IMR-90 (cell line): ENCODE measurements at regions not wholly inside any gene's neighbourhood (a gene's known extent, or its start where the extent isn't known, plus 50 kb on each side); places are given as distances from the start of the nearest gene placed in this dataset.

Source experiments
- ATAC-seq: fragments of 200-7000 bp; cut with Tn5 transposase; 2 replicates; pipeline ENCODE4 v1.9.1; 2020; ENCODE audit warnings: low read depth, mild to moderate bottlenecking, moderate library complexity
- BruUV-seq: library from RNA; stranded (reverse); fragments of 400-500 nt; replicated peaks from 2 replicates; lab custom pipeline; 2021; lab: Mats Ljungman, UMichigan
- CTCF ChIA-PET: fragments of 300-600 bp; formaldehyde crosslinking; extraction: SDS; loops from one replicate; lab custom pipeline; 2021; ENCODE audit warnings: antibody characterized with exemption; lab: Yijun Ruan, JAX
- POLR2A ChIA-PET: fragments of 300-600 bp; sonication (Branson Sonifier 250); formaldehyde crosslinking; loops from one replicate; lab custom pipeline; 2022; ENCODE audit warnings: antibody characterized with exemption; ENCODE audit not compliant: unreplicated experiment; lab: Charles Lee
- DNase-seq: peaks from one replicate; pipeline ENCODE4 v3.0.0; 2013
- H2AFZ ChIP-seq: replicated peaks from 2 replicates; pipeline ENCODE3; 2013; ENCODE audit warnings: low read length, mild to moderate bottlenecking; ENCODE audit not compliant: poor library complexity
- H2AK5ac ChIP-seq: 2 replicates; pipeline ENCODE4 v1.6.1; 2013; ENCODE audit warnings: low read depth, low read length, inconsistent platforms
- H2AK9ac ChIP-seq: replicated peaks from 2 replicates; pipeline ENCODE3; 2013; ENCODE audit warnings: mild to moderate bottlenecking, low read depth, low read length, moderate library complexity; ENCODE audit not compliant: poor library complexity
- H2BK120ac ChIP-seq: 2 replicates; pipeline ENCODE4 v1.6.1; 2013; ENCODE audit warnings: low read depth, low read length, inconsistent platforms
- H2BK15ac ChIP-seq: 3 replicates; pipeline ENCODE4 v1.6.1; 2013; ENCODE audit warnings: low read depth, low read length, inconsistent platforms
- H2BK20ac ChIP-seq: 2 replicates; pipeline ENCODE4 v1.6.1; 2013; ENCODE audit warnings: low read depth, mild to moderate bottlenecking, inconsistent platforms, low read length, moderate library complexity
- H2BK5ac ChIP-seq: 2 replicates; pipeline ENCODE4 v1.6.1; 2013; ENCODE audit warnings: mild to moderate bottlenecking, low read depth, low read length, inconsistent platforms; ENCODE audit not compliant: poor library complexity, severe bottlenecking
- H3K14ac ChIP-seq: replicated peaks from 2 replicates; pipeline ENCODE4 v1.6.1; 2013; ENCODE audit warnings: low read depth, low read length, inconsistent platforms
- H3K18ac ChIP-seq: 2 replicates; pipeline ENCODE4 v1.6.1; 2013; ENCODE audit warnings: low read depth, low read length, control low read depth
- H3K23ac ChIP-seq: 2 replicates; pipeline ENCODE4 v1.6.1; 2013; ENCODE audit warnings: low read depth, low read length, inconsistent platforms
- H3K27ac ChIP-seq: 2 replicates; pipeline ENCODE4 v1.5.1; 2013; ENCODE audit warnings: mild to moderate bottlenecking, control low read depth, low read length; ENCODE audit not compliant: insufficient read depth
- H3K27me3 ChIP-seq: 2 replicates; pipeline ENCODE4 v1.6.1; 2013; ENCODE audit warnings: low read length; ENCODE audit not compliant: control insufficient read depth, insufficient read depth
- H3K36me3 ChIP-seq: 2 replicates; pipeline ENCODE4 v1.6.1; 2013; ENCODE audit warnings: low read length, mixed read lengths; ENCODE audit not compliant: control insufficient read depth, insufficient read depth
- H3K4ac ChIP-seq: 2 replicates; pipeline ENCODE4 v1.6.1; 2013; ENCODE audit warnings: low read depth, low read length, inconsistent platforms
- H3K4me1 ChIP-seq: 2 replicates; pipeline ENCODE4 v1.6.1; 2013; ENCODE audit warnings: low read length, mixed read lengths; ENCODE audit not compliant: control insufficient read depth, insufficient read depth
- H3K4me2 ChIP-seq: 2 replicates; pipeline ENCODE4 v1.6.1; 2013; ENCODE audit warnings: low read depth, mild to moderate bottlenecking, control low read depth, low read length, moderate library complexity
- H3K4me3 ChIP-seq: 2 replicates; pipeline ENCODE4 v1.5.1; 2013; ENCODE audit warnings: low read depth, mild to moderate bottlenecking, control low read depth, low read length, moderate library complexity; ENCODE audit not compliant: insufficient read depth
- H3K56ac ChIP-seq: 2 replicates; pipeline ENCODE4 v1.6.1; 2013; ENCODE audit warnings: low read length, inconsistent platforms; ENCODE audit not compliant: insufficient read depth; ENCODE audit errors: extremely low read depth
- H3K79me1 ChIP-seq, 2 experiments: 2 replicates each; pipeline ENCODE4 v1.6.1; 2013; ENCODE audit warnings: low read length in 2 of 2, inconsistent platforms in 1 of 2, low read depth in 1 of 2
- H3K9ac ChIP-seq: 2 replicates; pipeline ENCODE4 v1.6.1; 2013; ENCODE audit warnings: low read depth, low read length, control low read depth
- H3K9me1 ChIP-seq: 2 replicates; pipeline ENCODE4 v1.6.1; 2013; ENCODE audit warnings: low read length, inconsistent platforms; ENCODE audit not compliant: insufficient read depth
- H3K9me3 ChIP-seq: 2 replicates; pipeline ENCODE4 v1.6.1; 2013; ENCODE audit warnings: low read length; ENCODE audit not compliant: control insufficient read depth, insufficient read depth
- H4K20me1 ChIP-seq: 2 replicates; pipeline ENCODE4 v1.6.1; 2013; ENCODE audit warnings: low read length, inconsistent platforms; ENCODE audit not compliant: insufficient read depth
- H4K5ac ChIP-seq: 2 replicates; pipeline ENCODE4 v1.6.1; 2013; ENCODE audit warnings: mild to moderate bottlenecking, low read depth, low read length, control low read depth
- H4K8ac ChIP-seq, 2 experiments: 2 replicates each; pipeline ENCODE4 v1.6.1; 2013; ENCODE audit warnings: low read depth in 2 of 2, low read length in 2 of 2, control low read depth in 1 of 2, inconsistent platforms in 1 of 2
- H4K91ac ChIP-seq: 2 replicates; pipeline ENCODE4 v1.6.1; 2013; ENCODE audit warnings: low read depth, low read length, inconsistent platforms; ENCODE audit not compliant: insufficient read depth
- MAZ ChIP-seq: IDR thresholded peaks from 2 replicates; pipeline ENCODE4 v1.6.1; 2012; ENCODE audit warnings: low read depth, mild to moderate bottlenecking, low read length, improper control_type of control experiment, moderate library complexity, borderline replicate concordance
- USF2 ChIP-seq: fragments of 150-350 bp; IDR thresholded peaks from 2 replicates; pipeline ENCODE4 v1.6.1; 2017; ENCODE audit warnings: mild to moderate bottlenecking, antibody characterized with exemption, low read length, low read depth
- WGBS, 2 experiments: methylation state at CpG; one replicate each; pipeline versions ENCODE4 v1.1.5 to v1.1.7; 2013; ENCODE audit warnings: missing lambda C conversion rate in 2 of 2; ENCODE audit not compliant: insufficient read length in 1 of 2; ENCODE audit errors: extremely low coverage in 2 of 2; 5-methylcytosine and 5-hydroxymethylcytosine counted together
- dilution Hi-C: fragments of 300-500 bp; cut with HindIII; formaldehyde crosslinking; loops from one replicate; pipeline ENCODE4 v1.14.3; 2018; ENCODE audit warnings: low sequenced_read_pairs; ENCODE audit not compliant: unreplicated experiment
- in situ Hi-C: fragments of 300-500 bp; cut with MboI; formaldehyde crosslinking; loops from 3 replicates; pipeline ENCODE4 v1.14.3; 2019; ENCODE audit warnings: low sequenced_read_pairs, inconsistent platforms, mixed read lengths
- intact Hi-C: fragments of 100-400 bp; cut with micrococcal nuclease; formaldehyde crosslinking; loops from 2 replicates; pipeline ENCODE4 v1.10.0; 2022

DNA sequence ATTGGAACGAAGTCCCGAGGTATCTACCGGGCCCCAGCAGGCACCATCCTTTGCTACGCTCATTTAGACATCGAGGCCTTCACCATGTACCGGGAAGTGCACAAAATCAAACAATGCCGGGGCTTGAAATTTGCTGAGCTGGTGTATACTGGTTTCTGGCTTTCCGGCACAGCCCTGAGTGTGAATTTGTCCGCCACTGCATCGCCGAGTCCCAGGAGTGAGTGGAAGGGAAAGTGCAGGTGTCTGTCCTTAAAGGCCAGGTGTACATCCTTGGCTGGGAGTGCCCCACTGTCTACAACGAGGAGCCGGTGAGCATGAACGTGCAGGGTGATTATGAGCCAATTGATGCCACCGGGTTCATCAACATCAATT is 158.8 kb upstream of the GUCY1A2 start:
- Histone ChIP-seq H3K9me3 (peaks cover 14% of the 10 kb centered on the region), H3K56ac (no peak overlapping the region), H3K36me3 (no peaks in the 10 kb centered on the region), H2BK120ac (no peak overlapping the region), H3K4me2 (no peak overlapping the region), H3K27ac (no peak overlapping the region), H4K5ac (no peak overlapping the region), H4K20me1 (no peaks in the 10 kb centered on the region), H2BK20ac (no peak overlapping the region), H2BK15ac (no peak overlapping the region), H3K14ac (no peak overlapping the region), H3K4me1 (no peaks in the 10 kb centered on the region), H3K23ac (no peak overlapping the region), H3K27me3 (no peaks in the 10 kb centered on the region), H2AK5ac (no peak overlapping the region), H4K8ac (no peak overlapping the region), H3K79me1 (no peaks in the 10 kb centered on the region), H2BK5ac (no peak overlapping the region), H2AFZ (no peak overlapping the region), H2AK9ac (no peak overlapping the region), H3K9me1 (no peaks in the 10 kb centered on the region), H3K9ac (no peak overlapping the region), H3K18ac (no peak overlapping the region), H3K4ac (no peak overlapping the region), H3K4me3 (no peak overlapping the region), H4K91ac (no peak overlapping the region)
- in situ Hi-C loops (no loop called here), dilution Hi-C loops (no loop called here), intact Hi-C loops (no loop called here)
- BruUV-seq = no TSS peak
- DNase-seq = no peak
- no peak for TF ChIP-seq MAZ
- no peak for TF ChIP-seq USF2
- ATAC-seq = no peak
- 79% methylated on average over 8 of the region's 15 CpGs; no CpG with 5 or more reads in 1 of the 2 experiments for WGBS, 2 experiments
- ChIA-PET POLR2A (no interaction called here), CTCF (no interaction called here)
